DMS 273 (cell line): ENCODE measurements at regions not wholly inside any gene's neighbourhood (a gene's known extent, or its start where the extent isn't known, plus 50 kb on each side); places are given as distances from the start of the nearest gene placed in this dataset.

Experiments used
- DNase-seq: peaks from one replicate; lab custom pipeline; 2025; ENCODE audit not compliant: unreplicated experiment; lab: John Stamatoyannopoulos, UW

- peak; percentile 65 for DNase-seq
These were observed 104.0 kb downstream of the CDC7 start for GRCh38 chr1:91604632-91605031.

- no peak for DNase-seq
These were observed 104.9 kb downstream of the CDC7 start for GRCh38 chr1:91605566-91605965.

- no peak for DNase-seq
These were observed 106.0 kb downstream of the CDC7 start for GRCh38 chr1:91606546-91607078.

GRCh38 chr1:91607686-91608085 is 107.0 kb downstream of the CDC7 start:
- DNase-seq: peak; percentile 19

GRCh38 chr1:91608876-91609275 is 108.2 kb downstream of the CDC7 start:
- DNase-seq: no peak

- DNase-seq: no peak
These were observed 108.9 kb downstream of the CDC7 start for GRCh38 chr1:91609551-91609950.

GRCh38 chr1:91610102-91610501 is 109.5 kb downstream of the CDC7 start:
- no peak for DNase-seq

GRCh38 chr1:91610789-91611188 is 110.1 kb downstream of the CDC7 start:
- no peak for DNase-seq

- peak; percentile 77 for DNase-seq
These were observed 110.8 kb downstream of the CDC7 start for GRCh38 chr1:91611483-91611917.

- peak; percentile 11 for DNase-seq
These were observed 112.9 kb downstream of the CDC7 start for GRCh38 chr1:91613595-91613994.

- DNase-seq: no peak
These were observed 116.1 kb downstream of the CDC7 start for GRCh38 chr1:91616712-91617111.

- DNase-seq: peak; percentile 57
These were observed 116.7 kb downstream of the CDC7 start for GRCh38 chr1:91617285-91617765.

GRCh38 chr1:91619881-91620280 is 119.2 kb downstream of the CDC7 start:
- no peak for DNase-seq

- no peak for DNase-seq
These were observed 120.7 kb downstream of the CDC7 start for GRCh38 chr1:91621360-91621759.

- DNase-seq: no peak
These were observed 121.3 kb downstream of the CDC7 start for GRCh38 chr1:91621907-91622306.

- no peak for DNase-seq
These were observed 122.0 kb downstream of the CDC7 start for GRCh38 chr1:91622616-91623015.

- no peak for DNase-seq
These were observed 122.4 kb downstream of the CDC7 start for GRCh38 chr1:91623020-91623419.

- no peak for DNase-seq
These were observed 123.7 kb downstream of the CDC7 start for GRCh38 chr1:91624331-91624730.
